ENCODE measurements at regions not wholly inside any gene's neighbourhood (a gene's known extent, or its start where the extent isn't known, plus 50 kb on each side); places are given as distances from the start of the nearest gene placed in this dataset.
"Not testable (repeated sequence)": the region's sequence is repeated elsewhere in the genome, so short reads cannot be mapped to it uniquely, and the experiment has no call there.

GRCh38 chr5:154702477-154702876 lies 52.7 kb upstream of the LARP1 start:
- no peak for DNase-seq

GRCh38 chr5:154701725-154702124 lies 53.5 kb upstream of the LARP1 start:
- DNase-seq: not testable (repeated sequence)

DNA sequence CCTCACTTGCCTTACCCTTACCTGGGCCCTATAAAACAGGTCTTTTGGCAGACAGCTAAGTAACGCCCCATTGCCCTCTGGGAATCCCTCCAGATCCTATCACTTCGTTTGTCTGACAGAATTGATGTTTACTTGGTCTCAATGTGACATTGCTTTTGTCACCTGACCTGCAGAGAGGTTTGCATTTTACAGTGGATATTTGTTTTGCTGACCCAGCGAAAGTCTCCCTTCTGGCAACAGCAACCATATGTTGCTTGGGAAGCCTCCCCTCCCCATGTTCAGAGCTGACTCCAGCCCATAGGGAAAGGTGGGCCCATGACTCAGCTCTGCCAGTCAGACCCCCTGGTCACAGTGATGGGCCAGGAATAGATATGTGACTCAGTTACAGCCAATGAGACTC lies 54.0 kb upstream of the LARP1 start:
- DNase-seq: no peak

DNA sequence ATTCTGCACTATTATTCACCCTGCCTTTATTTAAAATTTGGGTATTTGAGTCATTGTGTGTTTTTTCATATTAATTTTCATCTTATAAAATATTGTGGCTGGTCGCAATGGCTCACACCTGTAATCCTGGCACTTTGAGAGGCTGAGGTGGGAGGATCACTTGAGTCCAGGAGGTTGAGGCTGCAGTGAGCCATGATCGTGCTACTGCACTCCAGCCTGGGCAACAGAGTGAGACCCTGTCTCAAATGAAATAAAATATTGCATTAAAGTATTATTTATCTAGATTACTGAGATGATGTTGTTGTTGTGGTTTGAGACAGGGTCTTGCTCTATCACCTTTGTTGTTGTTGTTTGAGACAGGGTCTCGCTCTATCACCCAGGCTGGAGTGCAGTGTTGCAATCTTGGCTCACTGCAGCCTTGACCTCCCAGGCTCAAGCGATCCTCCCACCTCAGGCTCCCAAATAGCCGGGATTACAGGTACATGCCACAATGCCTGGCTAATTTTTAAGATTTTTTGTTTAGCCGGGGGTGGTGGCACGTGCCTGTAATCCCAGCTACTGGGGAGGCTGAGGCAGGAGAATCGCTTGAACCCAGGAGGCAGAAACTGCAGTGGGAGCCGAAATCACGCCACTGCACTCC lies 54.8 kb upstream of the LARP1 start:
- not testable (repeated sequence) for DNase-seq

- DNase-seq: no peak
Observed at GRCh38 chr5:154698763-154699162, 56.4 kb upstream of the LARP1 start.

DNA sequence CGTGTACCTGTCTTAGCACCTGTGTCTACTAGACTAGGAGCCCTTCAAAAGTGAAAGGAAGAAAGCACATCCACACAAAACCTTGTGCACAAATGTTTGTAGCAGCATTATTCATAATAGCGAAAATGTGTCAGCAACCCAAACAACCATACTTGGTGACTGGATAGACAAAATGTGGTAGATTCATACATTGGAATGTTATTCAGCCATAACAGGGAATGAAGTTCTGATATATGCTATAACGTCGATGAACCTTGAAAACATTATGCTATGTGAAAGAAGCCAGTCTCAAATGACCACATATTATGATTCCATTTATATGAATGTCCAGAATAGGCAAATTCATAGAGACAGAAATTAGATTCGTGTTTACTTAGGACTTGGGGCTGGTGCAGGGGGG lies 57.8 kb upstream of the LARP1 start:
- DNase-seq: no peak

GRCh38 chr5:154696891-154697290 lies 58.3 kb upstream of the LARP1 start:
- DNase-seq: no peak

GRCh38 chr5:154694159-154694558 lies 61.0 kb upstream of the LARP1 start:
- DNase-seq: no peak

- no peak for DNase-seq
Observed at GRCh38 chr5:154690488-154690887, 64.7 kb upstream of the LARP1 start.

DNA sequence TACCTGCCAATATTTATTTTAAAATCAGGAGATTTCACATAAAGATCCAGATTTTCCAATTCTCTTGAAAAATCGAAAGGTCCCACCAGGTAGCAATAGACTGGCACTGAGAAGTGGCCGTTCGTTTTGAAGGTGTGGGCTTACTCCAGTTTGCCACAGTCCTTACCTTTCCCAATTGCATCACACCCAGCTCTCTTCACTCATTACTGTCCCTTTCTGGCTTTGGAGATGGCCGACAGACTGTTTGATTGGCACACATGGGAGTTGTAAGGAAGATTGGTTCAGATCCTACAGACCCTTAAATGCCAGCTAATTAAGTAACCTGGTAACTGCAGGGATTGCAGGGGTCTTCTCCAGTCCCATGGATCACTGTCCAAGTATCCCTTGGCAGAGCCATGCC lies 68.7 kb upstream of the LARP1 start:
- no peak for DNase-seq

GRCh38 chr5:154683101-154683880 lies 71.9 kb upstream of the LARP1 start:
- DNase-seq: no peak

GRCh38 chr5:154679501-154679900 lies 75.7 kb upstream of the LARP1 start:
- no peak for DNase-seq

DNA sequence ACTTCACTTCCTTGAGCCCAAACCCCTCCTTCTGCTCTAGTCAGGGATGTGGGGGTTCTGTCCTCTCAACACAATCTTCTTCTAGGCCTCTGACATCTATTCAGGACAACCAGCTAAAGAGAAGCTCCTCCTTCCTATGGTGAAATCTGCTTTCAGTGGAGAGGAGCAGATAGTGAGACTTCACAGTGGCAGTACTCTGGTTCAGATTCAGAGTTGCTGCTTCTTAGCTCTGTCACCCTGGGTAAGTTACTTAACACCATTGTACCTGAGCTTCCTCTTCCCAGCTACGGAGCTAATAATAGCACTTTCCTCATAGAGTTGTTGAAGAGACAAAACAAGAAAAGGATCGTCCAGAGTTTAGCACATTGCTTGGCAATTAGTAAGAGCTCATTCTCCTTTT lies 77.3 kb upstream of the LARP1 start:
- no peak for DNase-seq

DNA sequence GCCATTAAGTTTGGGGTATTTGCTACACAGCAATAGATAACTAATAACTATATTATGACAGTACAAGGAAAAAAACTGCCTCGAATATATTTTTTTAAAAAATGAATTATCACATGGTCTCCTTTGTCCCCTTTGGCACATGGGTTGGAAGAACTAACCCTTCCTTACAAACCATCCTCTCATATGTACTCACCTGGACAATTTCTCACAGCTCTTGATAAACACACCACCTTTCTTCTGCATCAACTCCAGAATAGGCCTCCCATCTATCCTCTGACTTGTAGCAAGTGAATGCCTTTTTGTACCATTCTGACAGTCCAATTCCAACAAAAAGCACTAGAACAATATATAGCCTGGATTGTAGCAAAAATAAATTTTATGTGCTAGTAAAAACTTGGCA lies 78.7 kb upstream of the LARP1 start:
- no peak for DNase-seq

GRCh38 chr5:154674029-154674428 lies 81.1 kb upstream of the LARP1 start:
- DNase-seq: no peak

DNA sequence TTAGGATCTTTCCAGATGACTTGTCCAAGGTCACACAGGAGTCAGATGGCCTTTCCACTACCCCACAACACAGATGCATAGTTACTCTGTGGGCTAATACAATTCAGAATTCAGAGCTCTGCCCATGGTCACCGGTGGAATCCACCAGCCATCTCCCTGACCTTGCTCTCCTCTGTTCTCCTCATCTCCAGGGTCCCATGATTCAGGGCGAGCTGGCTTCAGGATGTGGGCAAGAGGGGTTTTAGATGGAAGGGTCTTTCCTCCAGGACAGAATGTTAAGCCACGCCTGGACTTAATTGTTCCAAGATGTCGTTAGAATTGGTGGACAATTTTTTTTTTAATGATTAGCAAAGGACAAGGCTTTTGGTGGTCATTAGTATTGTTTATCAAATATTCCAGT lies 81.7 kb upstream of the LARP1 start:
- DNase-seq: no peak

GRCh38 chr5:154669913-154670312 lies 85.3 kb upstream of the LARP1 start:
- not testable (repeated sequence) for DNase-seq

- no peak for DNase-seq
Observed at GRCh38 chr5:154669402-154669801, 85.8 kb upstream of the LARP1 start.

GRCh38 chr5:154664869-154665268 lies 90.3 kb upstream of the LARP1 start:
- DNase-seq: no peak

GRCh38 chr5:154663424-154663823 lies 91.8 kb upstream of the LARP1 start:
- DNase-seq: no peak

- DNase-seq: no peak
Observed at GRCh38 chr5:154654486-154655371, 100.4 kb upstream of the LARP1 start.

DNA sequence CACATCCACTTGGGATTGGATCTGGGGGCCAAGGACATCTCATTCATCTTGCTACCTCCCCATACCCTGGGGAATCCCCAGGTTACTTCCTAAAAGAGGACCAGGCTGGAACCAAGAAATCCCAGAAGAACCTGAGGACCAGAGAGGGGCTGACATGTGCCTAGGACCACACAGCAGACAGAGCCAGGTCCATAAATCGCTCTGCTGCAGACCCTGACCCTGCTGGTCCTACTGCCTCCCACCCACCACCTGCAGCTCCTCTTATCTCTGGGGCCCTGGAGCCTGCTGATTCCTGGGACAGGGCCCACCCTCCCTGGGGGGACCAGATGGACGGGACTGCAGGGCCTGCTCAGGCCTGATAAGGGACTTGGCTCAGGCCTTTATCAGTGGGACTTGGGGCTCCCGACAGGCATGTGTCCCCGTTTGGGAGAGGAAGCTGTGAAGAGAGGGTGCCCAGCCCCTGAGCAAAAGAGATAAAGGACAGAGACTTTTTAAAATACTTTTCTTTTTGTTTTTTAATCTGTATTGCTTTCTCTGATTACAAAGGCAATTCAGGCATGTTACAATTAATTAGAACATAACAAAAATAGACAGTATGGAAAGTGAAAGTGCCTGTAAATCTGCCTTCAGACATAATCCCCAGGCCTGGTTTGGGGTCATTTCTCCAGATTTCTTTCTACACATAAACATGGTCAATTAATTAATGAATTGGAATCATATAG lies 101.3 kb upstream of the LARP1 start:
- no peak for DNase-seq

GRCh38 chr5:154653418-154653763 lies 101.8 kb upstream of the LARP1 start:
- DNase-seq: no peak

All from activated CD4-positive, alpha-beta T cell treated with anti-CD3 and anti-CD28 coated beads, Interleukin-2, Interleukin-6, amounts not matched to agents 100 ng/mL and 50 ng/mL, durations not matched to agents 16 hours and 8 hours (primary cell).